ENCODE measurements at regions not wholly inside any gene's neighbourhood (a gene's known extent, or its start where the extent isn't known, plus 50 kb on each side); places are given as distances from the start of the nearest gene placed in this dataset.

DNA sequence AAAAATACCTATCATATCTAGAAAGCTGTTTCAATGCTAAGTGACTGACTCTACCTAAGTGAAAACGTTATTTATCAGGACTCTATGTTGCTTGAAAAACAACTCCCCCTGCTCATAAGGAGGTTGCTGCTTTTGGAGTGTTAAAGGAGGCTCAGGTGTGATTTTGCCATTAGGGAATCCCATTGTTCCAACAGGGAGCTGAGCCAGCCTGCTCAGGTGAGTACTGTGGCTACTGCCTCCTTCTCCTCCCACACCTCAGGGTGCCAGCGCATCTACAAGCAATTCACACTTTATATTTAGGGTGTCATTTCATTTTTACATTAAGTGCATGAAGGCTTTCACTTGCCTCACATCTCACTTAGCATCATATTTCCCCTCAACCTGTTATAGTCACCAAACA, 84.7 kb downstream of the SEM1 start:
- TF ChIP-seq, protein P1, sequence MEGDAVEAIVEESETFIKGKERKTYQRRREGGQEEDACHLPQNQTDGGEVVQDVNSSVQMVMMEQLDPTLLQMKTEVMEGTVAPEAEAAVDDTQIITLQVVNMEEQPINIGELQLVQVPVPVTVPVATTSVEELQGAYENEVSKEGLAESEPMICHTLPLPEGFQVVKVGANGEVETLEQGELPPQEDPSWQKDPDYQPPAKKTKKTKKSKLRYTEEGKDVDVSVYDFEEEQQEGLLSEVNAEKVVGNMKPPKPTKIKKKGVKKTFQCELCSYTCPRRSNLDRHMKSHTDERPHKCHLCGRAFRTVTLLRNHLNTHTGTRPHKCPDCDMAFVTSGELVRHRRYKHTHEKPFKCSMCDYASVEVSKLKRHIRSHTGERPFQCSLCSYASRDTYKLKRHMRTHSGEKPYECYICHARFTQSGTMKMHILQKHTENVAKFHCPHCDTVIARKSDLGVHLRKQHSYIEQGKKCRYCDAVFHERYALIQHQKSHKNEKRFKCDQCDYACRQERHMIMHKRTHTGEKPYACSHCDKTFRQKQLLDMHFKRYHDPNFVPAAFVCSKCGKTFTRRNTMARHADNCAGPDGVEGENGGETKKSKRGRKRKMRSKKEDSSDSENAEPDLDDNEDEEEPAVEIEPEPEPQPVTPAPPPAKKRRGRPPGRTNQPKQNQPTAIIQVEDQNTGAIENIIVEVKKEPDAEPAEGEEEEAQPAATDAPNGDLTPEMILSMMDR (IDR thresholded peaks at IDR 0.05) = no peak
- Histone ChIP-seq H3K4me1 (no peaks in the 10 kb centered on the region), H3K27me3 (no peaks in the 10 kb centered on the region), H3K4me3 (no peak overlapping the region), H3K27ac (no peak overlapping the region), H3K36me3 (no peaks in the 10 kb centered on the region), H3K9me3 (no peaks in the 10 kb centered on the region)
- DNase-seq (no peak), FAIRE-seq (no peak), ATAC-seq (no peak)
- 31 to 37% methylated on average over 2 of the region's 2 CpGs for WGBS, 2 donors
- intact Hi-C loops (cut with DNase I) = no loop called here

DNA sequence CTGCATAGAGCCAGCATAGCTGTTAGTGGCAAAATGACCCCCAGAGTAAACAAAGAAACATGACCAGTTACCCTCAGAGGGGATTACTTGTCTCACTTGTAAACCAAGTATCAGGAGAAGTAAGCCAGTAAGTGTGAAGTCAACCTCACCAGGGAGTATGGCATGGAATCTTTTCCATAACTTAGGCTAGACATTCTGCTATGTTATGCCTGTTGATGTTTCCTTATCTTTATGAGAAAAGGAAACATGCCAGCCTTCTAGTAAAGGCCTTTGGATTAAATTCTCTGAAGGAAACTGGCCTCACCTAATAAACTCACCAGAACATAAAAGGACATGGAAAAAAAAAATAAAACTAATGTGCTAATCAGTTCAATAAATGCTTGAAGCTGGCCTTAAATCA, 87.7 kb downstream of the SEM1 start:
- ATAC-seq (no peak), FAIRE-seq (no peak), DNase-seq (no peak)
- Histone ChIP-seq H3K27ac (no peak overlapping the region), H3K4me3 (no peak overlapping the region), H3K9me3 (no peaks in the 10 kb centered on the region), H3K4me1 (no peaks in the 10 kb centered on the region), H3K27me3 (no peaks in the 10 kb centered on the region), H3K36me3 (no peaks in the 10 kb centered on the region)
- intact Hi-C loops (cut with DNase I) = no loop called here
- TF ChIP-seq, protein P1 (IDR thresholded peaks at IDR 0.05) = no peak

DNA sequence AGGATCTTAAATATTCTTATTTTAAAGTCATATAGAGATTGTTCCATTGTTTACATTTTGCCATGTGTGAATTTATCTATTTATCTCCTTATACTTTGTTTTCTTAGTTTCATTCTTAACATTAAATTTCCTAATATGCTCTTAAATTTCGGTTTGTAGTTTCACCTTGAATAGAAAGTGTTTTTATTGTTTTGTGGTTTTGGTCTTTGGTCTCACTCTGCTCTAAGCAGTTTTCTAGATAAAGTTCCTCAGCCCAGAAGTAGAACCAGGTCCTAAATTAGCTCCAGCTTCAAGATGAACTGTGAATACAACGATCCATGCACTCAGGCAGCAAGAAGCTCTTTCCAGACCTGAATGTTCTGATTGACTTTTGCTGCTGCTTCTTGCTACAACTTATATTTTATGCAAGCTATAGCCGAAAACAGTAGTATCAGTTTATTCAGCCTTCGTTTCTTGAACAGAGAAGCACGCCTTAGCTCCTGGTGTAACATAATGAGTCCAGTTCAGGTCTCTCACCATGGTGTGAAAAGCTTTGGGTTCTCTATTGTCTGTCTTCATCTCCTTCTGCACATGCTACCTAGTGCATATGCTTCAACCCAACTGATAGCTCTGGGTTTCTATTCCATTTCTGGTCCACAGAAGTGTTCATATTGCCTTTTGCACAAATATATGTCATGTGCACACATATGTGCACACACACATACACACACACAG, 95.3 kb downstream of the SEM1 start:
- FAIRE-seq (no peak), ATAC-seq (no peak), DNase-seq (no peak)
- H3K27ac ChIP-seq = no peak overlapping the region
- H3K9me3 ChIP-seq = no peaks in the 10 kb centered on the region
- WGBS, 2 donors = 80 to 87% methylated on average over 5 of the region's 5 CpGs
- no peaks in the 10 kb centered on the region for H3K36me3 ChIP-seq
- no peak overlapping the region for H3K4me3 ChIP-seq
- TF ChIP-seq, protein P1 (IDR thresholded peaks at IDR 0.05) = no peak
- no peaks in the 10 kb centered on the region for H3K4me1 ChIP-seq
- intact Hi-C loops (cut with DNase I) = no loop called here
- H3K27me3 ChIP-seq = no peaks in the 10 kb centered on the region

DNA sequence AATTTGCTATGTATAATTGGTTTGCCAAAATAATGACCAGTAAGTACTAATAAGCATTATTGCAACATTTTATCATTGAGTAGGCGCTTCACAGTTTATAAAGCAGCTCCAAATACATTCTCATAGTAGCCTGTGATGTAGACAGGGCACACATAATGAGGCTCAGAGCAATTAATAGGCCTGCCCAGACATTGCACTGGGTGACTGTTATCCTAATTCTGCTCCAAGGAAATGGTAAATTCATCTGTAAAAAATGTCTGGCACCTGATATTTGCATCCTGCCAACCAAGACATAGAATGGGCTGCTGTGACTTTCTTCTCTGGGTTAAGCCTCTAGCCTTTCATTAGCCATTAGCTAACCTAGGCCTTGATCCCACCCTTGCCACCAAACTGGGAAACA, 97.6 kb downstream of the SEM1 start:
- intact Hi-C loops (cut with DNase I) = no loop called here
- Histone ChIP-seq H3K9me3 (no peaks in the 10 kb centered on the region), H3K27ac (no peak overlapping the region), H3K36me3 (no peaks in the 10 kb centered on the region), H3K27me3 (no peaks in the 10 kb centered on the region), H3K4me3 (no peak overlapping the region), H3K4me1 (no peaks in the 10 kb centered on the region)
- TF ChIP-seq, protein P1 (IDR thresholded peaks at IDR 0.05) = no peak
- WGBS, 2 donors = 88 to 98% methylated on average over 1 of the region's 1 CpG
- no peak for DNase-seq
- no peak for FAIRE-seq
- ATAC-seq = no peak

DNA sequence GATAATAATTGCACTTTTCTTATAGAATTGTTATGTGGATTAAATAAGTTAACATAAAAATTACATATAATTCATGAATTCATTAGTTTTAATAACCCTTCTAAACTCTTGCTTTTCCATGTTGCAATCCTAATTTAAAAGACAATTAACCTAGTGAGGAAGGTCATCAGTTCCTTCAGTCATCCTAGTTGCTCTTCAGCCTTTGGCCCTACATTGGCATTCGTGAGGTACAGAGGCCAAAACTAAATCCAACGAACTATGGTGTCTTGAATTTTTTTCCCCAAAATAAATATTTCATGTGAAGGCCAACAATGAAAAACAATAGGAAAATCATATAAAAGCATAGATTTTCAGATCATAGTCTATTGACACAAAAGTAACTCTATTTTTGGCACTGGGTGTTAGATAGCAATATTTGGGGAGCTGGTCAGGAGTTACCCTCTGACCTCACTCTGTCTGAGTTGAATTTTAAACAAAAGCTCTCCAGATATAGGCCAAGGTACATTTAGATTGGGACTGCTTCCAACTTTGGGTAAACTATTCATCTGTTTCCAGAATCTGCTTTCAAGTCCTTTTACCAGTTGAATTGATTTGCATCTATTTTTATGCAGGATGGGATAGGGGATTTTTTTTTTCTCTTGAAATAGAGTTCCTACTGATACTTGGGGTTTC, 104.5 kb downstream of the SEM1 start:
- ATAC-seq = peak in 2 of 4 donors; percentile 21 to 36
- TF ChIP-seq, protein P1 (IDR thresholded peaks at IDR 0.05) = no peak

More for the DNA sequence above, 104.5 kb downstream of the SEM1 start:
- Histone ChIP-seq H3K27ac (no peak overlapping the region), H3K4me3 (no peak overlapping the region), H3K27me3 (no peaks in the 10 kb centered on the region), H3K9me3 (no peaks in the 10 kb centered on the region), H3K36me3 (no peaks in the 10 kb centered on the region), H3K4me1 (no peaks in the 10 kb centered on the region)
- DNase-seq (no peak), FAIRE-seq (no peak)
- 42 to 48% methylated on average over 2 of the region's 2 CpGs for WGBS, 2 donors
- intact Hi-C loops (cut with DNase I) = no loop called here

Data from pancreas (tissue), 10 donors.